Chondrocyte (in vitro differentiated cells): ENCODE measurements at regions not wholly inside any gene's neighbourhood (a gene's known extent, or its start where the extent isn't known, plus 50 kb on each side); places are given as distances from the start of the nearest gene placed in this dataset.

Experiments
- DNase-seq: peaks from one replicate; pipeline ENCODE4 v3.0.0; 2021; ENCODE audit warnings: mixed read lengths, low spot score
- H3K27ac Mint-ChIP-seq: one replicate; pipeline ENCODE4 v1.8.0; 2021; ENCODE audit warnings: mild to moderate bottlenecking, moderate library complexity, mixed read lengths; ENCODE audit not compliant: unreplicated experiment
- H3K27me3 Mint-ChIP-seq: 2 replicates; pipeline ENCODE4 v1.8.0; 2021; ENCODE audit warnings: low read depth, mixed read lengths
- H3K36me3 Mint-ChIP-seq: 2 replicates; pipeline ENCODE4 v1.8.0; 2021; ENCODE audit warnings: low read depth, mixed read lengths
- H3K4me1 Mint-ChIP-seq: 2 replicates; pipeline ENCODE4 v1.8.0; 2021; ENCODE audit warnings: low read depth, mild to moderate bottlenecking, mixed read lengths
- H3K4me3 Mint-ChIP-seq: one replicate; pipeline ENCODE4 v1.8.0; 2021; ENCODE audit warnings: mild to moderate bottlenecking, moderate library complexity, mixed read lengths; ENCODE audit not compliant: unreplicated experiment
- H3K9me3 Mint-ChIP-seq: 2 replicates; pipeline ENCODE4 v1.8.0; 2021; ENCODE audit warnings: low read depth, mixed read lengths
- TF ChIP-seq, protein P1 (sequence below): fragments of 200-600 bp; sonication (generic); IDR thresholded peaks from 2 replicates; pipeline ENCODE4 v1.5.0; 2021; ENCODE audit warnings: antibody characterized with exemption, mild to moderate bottlenecking, moderate library complexity

DNA sequence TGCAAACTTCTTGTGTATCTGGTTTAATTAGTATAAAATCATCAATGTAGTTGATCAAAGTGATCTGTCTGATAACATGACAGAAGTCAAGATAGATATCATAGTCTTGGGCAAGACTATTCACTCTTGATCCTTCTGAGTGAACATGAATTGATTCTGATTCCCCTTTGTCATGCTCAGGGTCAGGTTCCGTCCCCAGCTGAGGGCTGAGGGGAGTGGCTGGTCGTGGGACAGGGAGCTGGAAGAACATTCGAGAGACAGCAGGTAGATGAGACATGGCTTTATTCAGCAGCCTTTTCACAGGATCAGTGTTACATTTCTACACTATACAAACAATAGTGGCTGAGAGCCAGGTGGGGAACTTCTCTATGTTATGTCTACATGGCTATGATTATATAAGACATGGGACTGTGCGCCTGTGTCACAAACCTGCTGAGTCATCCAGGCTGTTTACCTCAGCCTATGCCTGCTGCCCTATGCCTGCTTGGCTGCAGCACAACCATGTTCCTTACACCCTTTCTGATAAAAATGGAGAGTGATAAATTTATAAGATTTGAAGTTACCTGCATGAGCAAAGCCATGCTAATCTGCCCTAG, 586.9 kb upstream of the NR3C2 start:
- H3K27me3 Mint-ChIP-seq = no peaks in the 10 kb centered on the region
- no peaks in the 10 kb centered on the region for H3K4me1 Mint-ChIP-seq
- H3K9me3 Mint-ChIP-seq = no peaks in the 10 kb centered on the region
- no peak for DNase-seq
- TF ChIP-seq, protein P1, sequence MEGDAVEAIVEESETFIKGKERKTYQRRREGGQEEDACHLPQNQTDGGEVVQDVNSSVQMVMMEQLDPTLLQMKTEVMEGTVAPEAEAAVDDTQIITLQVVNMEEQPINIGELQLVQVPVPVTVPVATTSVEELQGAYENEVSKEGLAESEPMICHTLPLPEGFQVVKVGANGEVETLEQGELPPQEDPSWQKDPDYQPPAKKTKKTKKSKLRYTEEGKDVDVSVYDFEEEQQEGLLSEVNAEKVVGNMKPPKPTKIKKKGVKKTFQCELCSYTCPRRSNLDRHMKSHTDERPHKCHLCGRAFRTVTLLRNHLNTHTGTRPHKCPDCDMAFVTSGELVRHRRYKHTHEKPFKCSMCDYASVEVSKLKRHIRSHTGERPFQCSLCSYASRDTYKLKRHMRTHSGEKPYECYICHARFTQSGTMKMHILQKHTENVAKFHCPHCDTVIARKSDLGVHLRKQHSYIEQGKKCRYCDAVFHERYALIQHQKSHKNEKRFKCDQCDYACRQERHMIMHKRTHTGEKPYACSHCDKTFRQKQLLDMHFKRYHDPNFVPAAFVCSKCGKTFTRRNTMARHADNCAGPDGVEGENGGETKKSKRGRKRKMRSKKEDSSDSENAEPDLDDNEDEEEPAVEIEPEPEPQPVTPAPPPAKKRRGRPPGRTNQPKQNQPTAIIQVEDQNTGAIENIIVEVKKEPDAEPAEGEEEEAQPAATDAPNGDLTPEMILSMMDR = no peak
- no peak overlapping the region for H3K4me3 Mint-ChIP-seq
- H3K27ac Mint-ChIP-seq = no peak overlapping the region
- no peaks in the 10 kb centered on the region for H3K36me3 Mint-ChIP-seq

DNA sequence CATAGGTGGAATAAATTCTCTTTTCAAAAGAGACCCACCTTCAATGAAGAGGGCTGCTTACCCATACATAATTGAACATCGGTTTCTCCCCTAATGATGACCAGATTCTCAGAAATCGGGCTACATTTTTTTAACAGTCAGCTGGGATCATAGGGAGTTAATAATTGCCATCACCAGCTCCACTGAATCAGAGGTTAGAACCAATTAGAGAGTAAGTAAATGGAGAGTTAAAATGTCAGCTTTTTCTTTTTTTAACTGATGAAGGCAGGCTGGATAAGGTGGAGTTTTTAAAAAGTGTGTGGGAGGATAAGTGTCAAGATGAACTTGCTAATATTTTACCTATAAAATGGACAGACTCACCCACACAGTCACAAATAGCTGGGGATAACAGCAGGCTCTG, 584.5 kb upstream of the NR3C2 start:
- TF ChIP-seq, protein P1 = no peak
- no peaks in the 10 kb centered on the region for H3K27me3 Mint-ChIP-seq

DNA sequence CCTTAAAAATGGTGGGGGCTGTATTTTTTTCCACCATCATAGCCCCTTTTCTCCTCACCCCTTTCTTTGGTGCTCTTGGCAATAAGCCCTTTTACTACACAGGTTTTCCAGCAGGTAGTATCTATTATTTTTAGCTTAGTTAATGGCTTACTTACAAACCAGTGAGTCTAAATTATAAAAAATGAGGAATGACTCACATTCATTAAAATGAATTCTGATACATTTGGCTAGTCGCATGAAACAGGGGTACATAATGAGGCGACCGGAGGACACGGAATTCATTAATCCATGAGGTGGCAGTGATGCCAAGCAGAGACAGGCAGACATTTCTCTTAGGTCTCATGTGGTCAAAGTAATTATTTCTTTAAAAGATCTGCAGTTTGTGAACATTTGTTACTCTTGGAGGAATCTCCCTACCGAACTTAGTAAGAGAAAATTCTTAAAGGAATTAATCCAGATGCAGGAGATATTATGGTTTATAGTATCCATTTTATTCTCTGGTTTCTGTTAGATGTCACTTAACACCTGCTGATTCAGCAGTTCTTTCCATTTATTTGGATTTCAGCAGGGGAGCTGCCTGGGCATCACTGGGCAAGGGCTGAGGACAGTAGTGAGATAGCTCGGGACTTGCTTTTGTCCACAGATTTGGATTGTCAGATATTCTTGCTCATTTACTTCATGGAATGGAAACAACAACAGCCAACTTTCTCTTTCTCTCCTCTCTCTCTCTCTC, 575.0 kb upstream of the NR3C2 start:
- DNase-seq = no peak
- Mint-ChIP-seq H3K4me1 (no peaks in the 10 kb centered on the region), H3K27me3 (peaks cover 8% of the 10 kb centered on the region), H3K27ac (no peak overlapping the region), H3K9me3 (no peaks in the 10 kb centered on the region), H3K36me3 (no peaks in the 10 kb centered on the region), H3K4me3 (no peak overlapping the region)
- TF ChIP-seq, protein P1 = no peak

More for the DNA sequence above, 584.5 kb upstream of the NR3C2 start:
- no peaks in the 10 kb centered on the region for H3K4me1 Mint-ChIP-seq
- no peak for DNase-seq
- no peak overlapping the region for H3K27ac Mint-ChIP-seq
- H3K4me3 Mint-ChIP-seq = no peak overlapping the region
- no peaks in the 10 kb centered on the region for H3K36me3 Mint-ChIP-seq
- H3K9me3 Mint-ChIP-seq = no peaks in the 10 kb centered on the region

DNA sequence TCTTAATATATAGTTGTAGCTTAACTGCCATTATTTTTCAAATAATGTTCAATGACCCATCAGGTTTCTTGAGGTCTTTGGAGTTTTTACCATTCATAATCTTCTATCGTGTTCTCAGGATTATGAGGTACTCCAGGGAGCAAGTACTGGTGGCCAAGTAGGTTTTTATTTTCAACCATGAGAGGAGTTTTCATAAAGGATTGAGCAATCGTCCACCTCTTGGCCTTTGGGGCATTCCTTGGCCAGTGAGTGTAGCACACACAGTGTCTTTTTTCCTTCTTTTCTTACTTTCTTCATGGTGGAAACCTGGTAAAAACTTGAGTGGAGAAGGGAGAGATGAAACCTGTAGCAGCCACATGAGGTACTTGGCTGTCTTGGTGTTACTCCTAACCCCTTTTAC, 567.0 kb upstream of the NR3C2 start:
- no peaks in the 10 kb centered on the region for H3K4me1 Mint-ChIP-seq
- no peak for DNase-seq
- TF ChIP-seq, protein P1 = no peak
- H3K4me3 Mint-ChIP-seq = no peak overlapping the region
- H3K27me3 Mint-ChIP-seq = peaks cover 8% of the 10 kb centered on the region
- no peaks in the 10 kb centered on the region for H3K36me3 Mint-ChIP-seq
- no peaks in the 10 kb centered on the region for H3K9me3 Mint-ChIP-seq
- H3K27ac Mint-ChIP-seq = no peak overlapping the region

DNA sequence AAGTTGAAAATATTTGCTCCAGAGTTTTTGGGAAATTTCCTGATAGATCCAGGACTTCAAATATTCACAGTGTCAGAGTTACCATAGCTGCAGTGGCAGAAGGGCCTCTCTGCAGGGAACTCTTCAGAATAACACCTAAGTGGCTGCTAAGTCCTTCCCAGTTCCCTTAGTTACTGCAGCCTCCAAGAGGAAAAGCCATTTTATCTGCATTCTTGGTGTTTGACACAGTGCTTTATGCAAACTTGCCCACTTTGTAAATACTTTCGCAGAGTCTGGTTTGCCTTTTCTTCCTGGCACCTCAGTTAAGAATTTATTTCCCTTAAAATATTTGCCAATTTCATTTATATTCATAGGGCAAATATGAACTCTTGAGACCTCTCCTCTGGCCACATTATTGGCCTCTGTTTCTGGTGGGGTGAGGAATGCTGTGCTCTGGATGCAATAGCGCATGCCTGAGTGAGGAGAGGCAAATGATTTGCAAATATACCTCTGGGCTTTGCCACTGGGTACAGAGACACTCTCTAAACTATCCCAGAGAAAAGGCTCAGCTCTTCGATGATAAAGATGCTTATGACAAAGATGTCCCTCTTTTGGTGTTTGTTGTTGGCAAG, 566.3 kb upstream of the NR3C2 start:
- TF ChIP-seq, protein P1 = no peak
- peaks cover 8% of the 10 kb centered on the region for H3K27me3 Mint-ChIP-seq
- no peak for DNase-seq
- H3K4me1 Mint-ChIP-seq = no peaks in the 10 kb centered on the region
- H3K4me3 Mint-ChIP-seq = no peak overlapping the region
- no peaks in the 10 kb centered on the region for H3K36me3 Mint-ChIP-seq
- H3K9me3 Mint-ChIP-seq = no peaks in the 10 kb centered on the region
- no peak overlapping the region for H3K27ac Mint-ChIP-seq
